Ishikawa (cell line): ENCODE measurements at regions not wholly inside any gene's neighbourhood (a gene's known extent, or its start where the extent isn't known, plus 50 kb on each side); places are given as distances from the start of the nearest gene placed in this dataset.

Experiments
- CEBPB ChIP-seq: IDR thresholded peaks from 2 replicates; pipeline ENCODE4 v1.6.1; 2012
- CREB1 ChIP-seq: IDR thresholded peaks from 2 replicates; pipeline ENCODE4 v1.6.1; 2012; ENCODE audit warnings: low read depth
- EP300 ChIP-seq: IDR thresholded peaks from 2 replicates; pipeline ENCODE4 v1.6.1; 2012; ENCODE audit warnings: borderline replicate concordance
- MAX ChIP-seq: IDR thresholded peaks from 2 replicates; pipeline ENCODE4 v1.6.1; 2012
- RAD21 ChIP-seq: IDR thresholded peaks from 2 replicates; pipeline ENCODE4 v1.6.1; 2012; ENCODE audit warnings: low read depth
- TAF1 ChIP-seq: IDR thresholded peaks from 2 replicates; pipeline ENCODE4 v1.6.1; 2012; ENCODE audit warnings: low read depth, mild to moderate bottlenecking
- YY1 ChIP-seq: IDR thresholded peaks from 2 replicates; pipeline ENCODE4 v1.6.1; 2012; ENCODE audit warnings: low read depth

GRCh38 chr2:16013359-16013911, 73.1 kb downstream of the MYCN start:
- no peak for TF ChIP-seq CREB1
- TF ChIP-seq CEBPB: no peak
- no peak for TF ChIP-seq RAD21
- no peak for TF ChIP-seq TAF1
- no peak for TF ChIP-seq MAX
- no peak for TF ChIP-seq YY1
- TF ChIP-seq EP300: no peak
